ENCODE measurements at regions not wholly inside any gene's neighbourhood (a gene's known extent, or its start where the extent isn't known, plus 50 kb on each side); places are given as distances from the start of the nearest gene placed in this dataset.

- Histone ChIP-seq H3K4me3 (ENCODE audit: low read depth in 1 of 2, low read length in 2 of 2) (no peak overlapping the region), H3K9ac (ENCODE audit: low read depth, low read length) (no peak overlapping the region), H2AFZ (ENCODE audit: low read depth, low read length) (no peak overlapping the region), H3K4me2 (ENCODE audit: insufficient read depth, low read length) (no peak overlapping the region), H3K4me1 (ENCODE audit: insufficient read depth, low read length) (no peaks in the 10 kb centered on the region), H3K36me3 (ENCODE audit: insufficient read depth, low read length) (no peaks in the 10 kb centered on the region), H3K79me2 (ENCODE audit: insufficient read depth, low read length) (no peaks in the 10 kb centered on the region), H3K27ac (ENCODE audit: low read length) (no peak overlapping the region), H3K9me3 (ENCODE audit: insufficient read depth, low read length, severe bottlenecking) (no peaks in the 10 kb centered on the region), H4K20me1 (ENCODE audit: insufficient read depth, low read length) (peaks cover under 1% of the 10 kb centered on the region; the same call in 1 of the 2 replicates), H3K27me3 (ENCODE audit: insufficient read depth, low read length, poor library complexity) (peaks cover 12% of the 10 kb centered on the region)
- TF ChIP-seq EZH2 (IDR thresholded peaks at IDR 0.05; ENCODE audit: borderline replicate concordance, low read depth, low read length, severe bottlenecking), result no peak
- TF ChIP-seq, protein P1, sequence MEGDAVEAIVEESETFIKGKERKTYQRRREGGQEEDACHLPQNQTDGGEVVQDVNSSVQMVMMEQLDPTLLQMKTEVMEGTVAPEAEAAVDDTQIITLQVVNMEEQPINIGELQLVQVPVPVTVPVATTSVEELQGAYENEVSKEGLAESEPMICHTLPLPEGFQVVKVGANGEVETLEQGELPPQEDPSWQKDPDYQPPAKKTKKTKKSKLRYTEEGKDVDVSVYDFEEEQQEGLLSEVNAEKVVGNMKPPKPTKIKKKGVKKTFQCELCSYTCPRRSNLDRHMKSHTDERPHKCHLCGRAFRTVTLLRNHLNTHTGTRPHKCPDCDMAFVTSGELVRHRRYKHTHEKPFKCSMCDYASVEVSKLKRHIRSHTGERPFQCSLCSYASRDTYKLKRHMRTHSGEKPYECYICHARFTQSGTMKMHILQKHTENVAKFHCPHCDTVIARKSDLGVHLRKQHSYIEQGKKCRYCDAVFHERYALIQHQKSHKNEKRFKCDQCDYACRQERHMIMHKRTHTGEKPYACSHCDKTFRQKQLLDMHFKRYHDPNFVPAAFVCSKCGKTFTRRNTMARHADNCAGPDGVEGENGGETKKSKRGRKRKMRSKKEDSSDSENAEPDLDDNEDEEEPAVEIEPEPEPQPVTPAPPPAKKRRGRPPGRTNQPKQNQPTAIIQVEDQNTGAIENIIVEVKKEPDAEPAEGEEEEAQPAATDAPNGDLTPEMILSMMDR (IDR thresholded peaks at IDR 0.05; ENCODE audit: borderline replicate concordance, extremely low read depth, low read length, poor library complexity, severe bottlenecking), result no peak
- ATAC-seq (ENCODE audit: insufficient read depth, low read depth) (no peak), DNase-seq (no peak)
Measured at GRCh38 chr11:70519117-70519516, 120.8 kb downstream of the CTTN start.

GRCh38 chr11:70521475-70522308 lies 123.4 kb downstream of the CTTN start:
- H3K27ac ChIP-seq (ENCODE audit: low read length), result no peak overlapping the region
- H3K9ac ChIP-seq (ENCODE audit: low read depth, low read length), result no peak overlapping the region
- no peaks in the 10 kb centered on the region for H3K9me3 ChIP-seq (ENCODE audit: insufficient read depth, low read length, severe bottlenecking)
- no peak overlapping the region for H3K4me2 ChIP-seq (ENCODE audit: insufficient read depth, low read length)
- H3K4me1 ChIP-seq (ENCODE audit: insufficient read depth, low read length), result no peaks in the 10 kb centered on the region
- H3K27me3 ChIP-seq (ENCODE audit: insufficient read depth, low read length, poor library complexity), result peaks cover 12% of the 10 kb centered on the region
- ATAC-seq (ENCODE audit: insufficient read depth, low read depth) (no peak), DNase-seq (no peak)
- H3K36me3 ChIP-seq (ENCODE audit: insufficient read depth, low read length), result no peaks in the 10 kb centered on the region
- no peaks in the 10 kb centered on the region for H3K79me2 ChIP-seq (ENCODE audit: insufficient read depth, low read length)
- TF ChIP-seq EZH2 (IDR thresholded peaks at IDR 0.05; ENCODE audit: borderline replicate concordance, low read depth, low read length, severe bottlenecking), result no peak
- TF ChIP-seq, protein P1 (IDR thresholded peaks at IDR 0.05; ENCODE audit: borderline replicate concordance, extremely low read depth, low read length, poor library complexity, severe bottlenecking), result no peak
- peaks cover 2% of the 10 kb centered on the region; the same call in 1 of the 2 replicates for H4K20me1 ChIP-seq (ENCODE audit: insufficient read depth, low read length)
- no peak overlapping the region for H3K4me3 ChIP-seq (ENCODE audit: low read depth in 1 of 2, low read length in 2 of 2)
- no peak overlapping the region for H2AFZ ChIP-seq (ENCODE audit: low read depth, low read length)

DNA sequence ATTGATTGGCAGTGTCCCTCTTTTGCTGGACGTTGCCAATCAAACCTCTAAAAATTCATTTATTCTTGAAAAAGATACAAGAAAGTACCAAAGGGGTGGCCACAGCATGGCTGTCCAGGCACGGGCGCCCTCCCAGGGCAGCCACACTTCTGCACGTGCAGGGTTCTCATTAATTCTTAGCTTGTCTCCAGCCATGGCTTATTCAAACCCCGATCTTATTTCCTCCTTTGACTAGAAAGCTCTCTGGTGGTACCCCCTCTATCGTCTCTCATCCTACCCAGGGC lies 123.9 kb downstream of the CTTN start:
- no peak for ATAC-seq (ENCODE audit: insufficient read depth, low read depth)
- H2AFZ ChIP-seq (ENCODE audit: low read depth, low read length), result no peak overlapping the region

More for the DNA sequence above, 123.9 kb downstream of the CTTN start:
- no peak overlapping the region for H3K4me3 ChIP-seq (ENCODE audit: low read depth in 1 of 2, low read length in 2 of 2)
- no peak overlapping the region for H3K27ac ChIP-seq (ENCODE audit: low read length)
- peaks cover 12% of the 10 kb centered on the region for H3K27me3 ChIP-seq (ENCODE audit: insufficient read depth, low read length, poor library complexity)
- peaks cover 2% of the 10 kb centered on the region; the same call in 1 of the 2 replicates for H4K20me1 ChIP-seq (ENCODE audit: insufficient read depth, low read length)
- H3K79me2 ChIP-seq (ENCODE audit: insufficient read depth, low read length), result no peaks in the 10 kb centered on the region
- TF ChIP-seq, protein P1 (IDR thresholded peaks at IDR 0.05; ENCODE audit: borderline replicate concordance, extremely low read depth, low read length, poor library complexity, severe bottlenecking), result no peak
- no peak for TF ChIP-seq EZH2 (IDR thresholded peaks at IDR 0.05; ENCODE audit: borderline replicate concordance, low read depth, low read length, severe bottlenecking)
- H3K4me2 ChIP-seq (ENCODE audit: insufficient read depth, low read length), result no peak overlapping the region
- H3K4me1 ChIP-seq (ENCODE audit: insufficient read depth, low read length), result no peaks in the 10 kb centered on the region
- H3K9me3 ChIP-seq (ENCODE audit: insufficient read depth, low read length, severe bottlenecking), result no peaks in the 10 kb centered on the region
- no peak for DNase-seq
- no peaks in the 10 kb centered on the region for H3K36me3 ChIP-seq (ENCODE audit: insufficient read depth, low read length)
- H3K9ac ChIP-seq (ENCODE audit: low read depth, low read length), result no peak overlapping the region
